GM19239 (cell line): ENCODE measurements at regions not wholly inside any gene's neighbourhood (a gene's known extent, or its start where the extent isn't known, plus 50 kb on each side); places are given as distances from the start of the nearest gene placed in this dataset.
"Not testable (repeated sequence)": the region's sequence is repeated elsewhere in the genome, so short reads cannot be mapped to it uniquely, and the experiment has no call there.

Source experiments
- DNase-seq: peaks from one replicate; pipeline ENCODE4 v3.0.0; 2011; ENCODE audit warnings: low spot score; ENCODE audit not compliant: insufficient read length
- FAIRE-seq: peaks from 2 replicates; lab custom pipeline; 2011; peaks lifted over from hg19 to GRCh38; lab: Jason Lieb, UNC

- FAIRE-seq (no peak), DNase-seq (no peak)
Measured at GRCh38 chr2:220588148-220588547, 960.7 kb downstream of the SLC4A3 start.

GRCh38 chr2:220590476-220590875 is 963.0 kb downstream of the SLC4A3 start:
- no peak for DNase-seq
- FAIRE-seq, result no peak

GRCh38 chr2:220593526-220593925 is 966.1 kb downstream of the SLC4A3 start:
- DNase-seq (no peak), FAIRE-seq (no peak)

- no peak for FAIRE-seq
- DNase-seq, result no peak
Measured at GRCh38 chr2:220601674-220602073, 970.4 kb downstream of the EPHA4 start.

- not testable (repeated sequence) for DNase-seq, FAIRE-seq
Measured at GRCh38 chr2:220613004-220613403, 959.1 kb downstream of the EPHA4 start.

- FAIRE-seq (no peak), DNase-seq (no peak)
Measured at GRCh38 chr2:220614064-220614463, 958.0 kb downstream of the EPHA4 start.

GRCh38 chr2:220619525-220620220 is 952.4 kb downstream of the EPHA4 start:
- FAIRE-seq (no peak), DNase-seq (no peak)

- DNase-seq (no peak), FAIRE-seq (no peak)
Measured at GRCh38 chr2:220626603-220627002, 945.5 kb downstream of the EPHA4 start.

GRCh38 chr2:220628252-220628651 is 943.9 kb downstream of the EPHA4 start:
- no peak for DNase-seq
- no peak for FAIRE-seq

GRCh38 chr2:220641137-220641536 is 931.0 kb downstream of the EPHA4 start:
- DNase-seq (no peak), FAIRE-seq (no peak)

GRCh38 chr2:220646424-220646823 is 925.7 kb downstream of the EPHA4 start:
- FAIRE-seq (no peak), DNase-seq (no peak)

GRCh38 chr2:220648628-220649027 is 923.5 kb downstream of the EPHA4 start:
- FAIRE-seq (no peak), DNase-seq (no peak)

- DNase-seq (no peak), FAIRE-seq (no peak)
Measured at GRCh38 chr2:220653776-220654175, 918.3 kb downstream of the EPHA4 start.

GRCh38 chr2:220654322-220654721 is 917.8 kb downstream of the EPHA4 start:
- DNase-seq (no peak), FAIRE-seq (no peak)

- DNase-seq (no peak), FAIRE-seq (no peak)
Measured at GRCh38 chr2:220660277-220661145, 911.6 kb downstream of the EPHA4 start.

- DNase-seq (no peak), FAIRE-seq (no peak)
Measured at GRCh38 chr2:220662431-220662830, 909.7 kb downstream of the EPHA4 start.

GRCh38 chr2:220663065-220663464 is 909.0 kb downstream of the EPHA4 start:
- DNase-seq, result no peak
- FAIRE-seq, result no peak

- DNase-seq (no peak), FAIRE-seq (no peak)
Measured at GRCh38 chr2:220664272-220665107, 907.6 kb downstream of the EPHA4 start.

GRCh38 chr2:220665108-220665471 is 907.0 kb downstream of the EPHA4 start:
- FAIRE-seq, result no peak
- DNase-seq, result no peak

- no peak for FAIRE-seq
Measured at GRCh38 chr2:220669324-220669723, 902.8 kb downstream of the EPHA4 start.

GRCh38 chr2:220670511-220670910 is 901.6 kb downstream of the EPHA4 start:
- FAIRE-seq, result no peak
- no peak for DNase-seq

More at GRCh38 chr2:220669324-220669723, 902.8 kb downstream of the EPHA4 start:
- no peak for DNase-seq
